DMS153 treated with DMSO at 0.1 percent for 48 hours (cell line): ENCODE measurements at regions not wholly inside any gene's neighbourhood (a gene's known extent, or its start where the extent isn't known, plus 50 kb on each side); places are given as distances from the start of the nearest gene placed in this dataset.
"Not testable (repeated sequence)": the region's sequence is repeated elsewhere in the genome, so short reads cannot be mapped to it uniquely, and the experiment has no call there.

Experiments used
- DNase-seq: peaks from one replicate; lab custom pipeline; 2025; ENCODE audit not compliant: unreplicated experiment; lab: John Stamatoyannopoulos, UW

GRCh38 chr6:43891072-43891870 is 121.3 kb downstream of the VEGFA start:
- no peak for DNase-seq

- no peak for DNase-seq
These were observed 120.4 kb downstream of the VEGFA start for GRCh38 chr6:43890197-43891062.

GRCh38 chr6:43887906-43888683 is 118.1 kb downstream of the VEGFA start:
- no peak for DNase-seq

DNA sequence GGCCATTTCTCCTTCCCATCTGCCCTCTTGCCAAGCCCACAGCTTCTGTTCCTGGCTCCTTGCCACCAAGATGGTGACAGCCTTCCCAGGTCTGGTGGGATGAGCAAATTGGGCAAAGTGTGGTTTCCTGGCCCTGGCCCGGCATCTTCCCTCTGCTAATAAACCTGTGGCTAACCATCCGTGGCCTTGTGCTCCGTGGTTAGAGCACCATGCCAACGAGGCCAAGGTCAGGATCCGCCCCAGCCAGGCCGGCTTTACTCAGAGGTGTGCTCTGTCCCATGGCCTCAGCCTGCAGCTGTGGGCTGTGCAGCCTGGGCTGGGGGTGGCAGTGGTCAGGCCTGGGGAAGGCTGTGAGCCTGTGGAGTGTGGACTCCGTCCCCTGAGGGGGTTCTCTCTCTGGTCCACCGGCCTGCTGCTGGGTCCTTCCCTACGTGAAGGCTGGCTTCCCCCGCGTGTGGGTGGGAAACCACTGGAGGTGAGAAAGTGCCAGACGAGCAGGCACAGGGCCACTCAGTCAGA is 117.4 kb downstream of the VEGFA start:
- no peak for DNase-seq

GRCh38 chr6:43886717-43887339 is 116.8 kb downstream of the VEGFA start:
- DNase-seq: no peak

DNA sequence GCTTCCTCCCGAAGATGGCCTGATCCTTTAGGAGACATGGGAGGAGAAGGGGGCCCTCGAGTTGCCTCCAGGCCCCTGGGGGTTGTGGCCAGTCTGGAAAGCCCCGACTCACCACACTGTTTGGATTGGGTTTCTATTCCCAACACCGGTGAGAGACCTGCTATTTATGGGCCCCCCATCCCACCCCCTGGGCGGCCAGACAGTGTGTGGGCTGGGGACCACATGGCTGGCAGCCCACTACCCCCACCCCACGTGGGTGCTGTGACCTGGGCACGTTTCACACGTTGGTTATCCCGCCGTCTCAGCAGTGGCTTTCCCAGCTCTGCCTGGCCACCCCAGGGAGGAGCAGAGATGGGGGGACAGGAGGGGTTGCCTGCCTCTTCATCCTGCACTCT is 116.1 kb downstream of the VEGFA start:
- no peak for DNase-seq

- DNase-seq: no peak
These were observed 115.5 kb downstream of the VEGFA start for GRCh38 chr6:43885399-43886066.

DNA sequence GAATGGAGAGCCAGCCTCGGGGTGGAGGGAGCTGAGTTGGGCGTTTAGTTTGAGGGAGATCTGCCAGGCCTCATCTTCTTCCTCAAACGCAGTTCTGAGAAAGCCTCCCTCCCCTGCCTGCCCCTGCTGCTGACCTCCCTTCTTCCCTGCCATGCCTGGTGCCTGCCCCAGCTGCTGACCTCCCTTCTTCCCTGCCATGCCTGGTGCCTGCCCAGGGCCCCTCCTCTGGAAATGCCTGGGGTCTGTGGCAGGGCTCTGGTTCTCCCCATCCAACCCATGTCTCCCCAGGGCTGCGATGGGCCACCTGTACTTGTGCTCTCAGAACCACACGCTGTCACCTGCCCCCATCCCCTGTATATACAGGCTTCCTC is 114.6 kb downstream of the VEGFA start:
- no peak for DNase-seq

GRCh38 chr6:43883847-43884651 is 114.0 kb downstream of the VEGFA start:
- no peak for DNase-seq

GRCh38 chr6:43882690-43883448 is 112.9 kb downstream of the VEGFA start:
- DNase-seq: not testable (repeated sequence)

DNA sequence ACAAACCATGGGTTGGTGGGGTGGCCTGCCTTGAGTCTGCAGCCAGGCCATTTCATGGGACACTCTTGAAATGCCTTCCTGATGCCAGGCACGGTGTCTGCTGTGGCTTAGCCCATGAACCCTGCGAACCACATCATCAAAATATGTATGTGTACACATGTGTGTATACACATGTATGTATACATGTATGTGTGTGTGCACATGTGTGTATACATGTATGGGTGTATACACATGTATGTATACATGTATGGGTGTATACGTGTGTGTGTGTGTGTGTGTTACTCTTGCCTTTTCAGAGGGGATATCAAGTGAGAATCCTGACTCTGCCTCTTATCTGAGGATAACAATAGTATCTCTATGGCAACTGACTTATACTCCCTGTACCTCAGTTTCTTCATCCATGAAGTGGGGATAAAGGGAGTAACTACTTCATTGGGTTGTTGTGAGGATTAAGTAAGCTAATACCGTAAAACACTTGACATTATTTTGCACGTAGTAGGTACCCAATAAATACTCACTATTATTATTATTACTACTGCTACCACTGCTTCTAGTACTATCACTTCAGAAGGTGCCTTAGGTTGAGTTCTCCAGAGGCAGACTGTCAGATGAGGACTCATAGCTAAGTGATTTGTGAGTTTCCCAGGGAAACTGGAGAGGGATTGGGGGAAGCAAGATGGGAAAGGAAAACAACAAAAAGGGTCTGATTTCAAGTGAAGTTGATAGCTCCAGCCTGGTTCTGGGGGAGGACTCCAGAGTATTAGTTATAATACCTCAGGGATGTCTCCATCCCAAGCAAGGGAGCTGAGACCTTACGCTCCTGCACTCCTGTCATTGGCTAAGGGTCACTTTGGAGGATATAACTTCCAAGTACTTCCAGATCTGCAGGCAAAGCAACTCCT is 110.5 kb downstream of the VEGFA start:
- DNase-seq: no peak

DNA sequence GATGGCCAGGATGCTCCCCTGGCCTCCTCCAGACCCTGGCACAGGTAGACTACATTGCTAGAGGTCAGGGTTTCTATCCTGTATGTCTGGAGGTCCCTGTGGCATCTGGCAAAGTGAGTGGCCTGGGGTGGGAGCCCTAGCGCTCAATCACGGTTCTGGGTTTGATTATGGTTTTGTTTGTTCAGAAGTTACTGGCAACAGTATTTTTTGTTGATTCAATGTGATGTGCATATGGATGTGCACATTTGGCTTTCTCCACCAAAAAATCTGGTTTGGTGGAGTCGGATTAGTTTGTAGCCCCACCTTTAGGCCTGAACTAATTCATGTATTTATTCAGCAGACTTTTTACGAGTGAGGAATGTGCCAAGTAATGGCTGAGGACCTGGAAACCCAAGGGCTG is 109.7 kb downstream of the VEGFA start:
- DNase-seq: no peak

- DNase-seq: no peak
These were observed 108.9 kb downstream of the VEGFA start for GRCh38 chr6:43878823-43879495.

GRCh38 chr6:43878127-43878634 is 108.2 kb downstream of the VEGFA start:
- no peak for DNase-seq

- no peak for DNase-seq
These were observed 107.6 kb downstream of the VEGFA start for GRCh38 chr6:43877463-43878126.

- DNase-seq: no peak
These were observed 107.0 kb downstream of the VEGFA start for GRCh38 chr6:43877036-43877435.
